OCI-LY1 (cell line): ENCODE measurements at regions not wholly inside any gene's neighbourhood (a gene's known extent, or its start where the extent isn't known, plus 50 kb on each side); places are given as distances from the start of the nearest gene placed in this dataset.
"Not testable (repeated sequence)": the region's sequence is repeated elsewhere in the genome, so short reads cannot be mapped to it uniquely, and the experiment has no call there.

Experiments used
- CTCF ChIP-seq: fragments of 200-600 bp; sonication (generic), shearing (Covaris generic); IDR thresholded peaks from 2 replicates; pipeline ENCODE4 v1.5.1; 2017; ENCODE audit warnings: mild to moderate bottlenecking, antibody characterized with exemption, low read length, moderate library complexity, mixed read lengths
- EZH2 ChIP-seq: fragments of 200-600 bp; sonication (generic), shearing (Covaris generic); IDR thresholded peaks from 2 replicates; pipeline ENCODE4 v1.8.0; 2017; ENCODE audit warnings: borderline replicate concordance, mixed run types, mild to moderate bottlenecking, antibody characterized with exemption, low read length, moderate library complexity, mixed read lengths

- TF ChIP-seq CTCF, EZH2: not testable (repeated sequence)
Observed at GRCh38 chr6:27739902-27740301, 172.3 kb downstream of the OR2B2 start.
